ENCODE measurements at regions not wholly inside any gene's neighbourhood (a gene's known extent, or its start where the extent isn't known, plus 50 kb on each side); places are given as distances from the start of the nearest gene placed in this dataset.

DNA sequence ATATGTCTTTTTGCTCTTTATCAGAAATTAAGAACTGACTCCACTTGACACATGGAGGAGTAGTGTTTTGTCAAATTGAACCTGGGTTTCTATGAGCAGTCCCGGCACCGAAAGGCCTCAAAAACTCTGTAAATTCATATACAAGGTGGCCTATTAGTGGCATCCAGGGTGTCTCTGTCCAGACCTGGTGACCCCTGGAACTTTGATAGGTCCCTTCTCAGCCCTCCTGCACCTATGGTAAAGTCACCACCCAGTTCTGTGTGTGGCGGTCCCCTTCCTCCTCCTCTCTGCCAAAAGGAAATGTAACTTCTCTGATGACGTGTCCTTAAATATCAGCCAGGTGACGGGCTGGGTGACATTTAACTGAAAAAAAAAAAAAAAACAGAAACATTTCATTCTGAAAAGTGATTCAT, 204.0 kb upstream of the FOXN3 start:
- peaks cover 0 to 40% of the 10 kb centered on the region in 2 donors for H3K4me1 ChIP-seq
- no peak overlapping the region for H3K4me3 ChIP-seq
- no peaks in the 10 kb centered on the region for H3K9me3 ChIP-seq
- H3K36me3 ChIP-seq = no peaks in the 10 kb centered on the region
- TF ChIP-seq CTCF (IDR thresholded peaks at IDR 0.05) = no peak
- H3K27me3 ChIP-seq = no peaks in the 10 kb centered on the region
- no peak for DNase-seq (ENCODE audit: low spot score)
- no peak overlapping the region for H3K27ac ChIP-seq

DNA sequence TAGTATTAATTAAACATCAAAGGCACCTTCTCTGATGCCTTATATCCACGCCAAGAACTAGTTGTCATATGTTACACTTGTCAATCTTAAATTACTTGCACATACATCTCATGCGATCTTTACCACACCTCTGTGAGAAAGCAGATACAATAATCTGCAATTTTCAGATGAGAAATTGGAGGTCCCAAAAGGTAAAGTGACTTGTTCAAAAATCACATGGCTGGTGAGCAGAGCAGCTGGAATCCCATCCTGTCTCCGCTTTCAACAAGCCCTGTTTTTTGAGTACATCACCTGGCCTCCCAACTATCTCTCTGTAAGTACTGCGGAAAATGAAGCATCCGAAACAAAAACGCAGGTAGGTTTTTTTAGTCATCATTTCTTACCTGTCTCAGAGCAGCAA, 203.4 kb upstream of the FOXN3 start:
- DNase-seq (ENCODE audit: low spot score) = no peak
- H3K4me3 ChIP-seq = no peak overlapping the region
- H3K4me1 ChIP-seq = peaks cover 0 to 37% of the 10 kb centered on the region in 2 donors
- H3K9me3 ChIP-seq = no peaks in the 10 kb centered on the region
- H3K27me3 ChIP-seq = no peaks in the 10 kb centered on the region
- TF ChIP-seq CTCF (IDR thresholded peaks at IDR 0.05) = no peak
- no peak overlapping the region for H3K27ac ChIP-seq
- H3K36me3 ChIP-seq = no peaks in the 10 kb centered on the region

DNA sequence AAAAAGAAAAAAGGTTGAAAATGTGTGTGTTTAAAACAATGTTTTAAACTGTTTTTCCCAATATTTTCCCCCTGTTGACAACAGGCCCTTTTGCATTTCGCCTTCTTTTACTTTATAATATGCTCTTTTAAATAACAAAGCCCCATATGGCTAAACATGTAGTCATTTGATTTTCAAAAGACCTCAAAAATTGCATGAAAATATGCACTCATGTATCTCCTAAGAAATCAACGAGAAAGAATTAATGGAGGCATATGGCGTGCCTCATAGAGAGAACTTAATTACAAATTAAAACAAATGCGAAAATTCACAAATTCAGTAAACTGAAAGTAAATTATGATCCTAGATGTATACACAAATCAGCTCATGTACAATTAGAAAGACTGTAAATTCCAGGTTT, 202.6 kb upstream of the FOXN3 start:
- Histone ChIP-seq H3K4me1 (peaks cover 0 to 36% of the 10 kb centered on the region in 2 donors), H3K27ac (peak overlapping the region; percentile 85), H3K36me3 (no peaks in the 10 kb centered on the region), H3K27me3 (no peaks in the 10 kb centered on the region), H3K9me3 (no peaks in the 10 kb centered on the region), H3K4me3 (peak overlapping the region; percentile 75 to 79)
- TF ChIP-seq CTCF (IDR thresholded peaks at IDR 0.05) = no peak
- no peak for DNase-seq (ENCODE audit: low spot score)

GRCh38 chr14:89618811-89619551, 201.9 kb upstream of the FOXN3 start:
- Histone ChIP-seq H3K4me1 (peaks cover 0 to 41% of the 10 kb centered on the region in 2 donors), H3K36me3 (no peaks in the 10 kb centered on the region)
- DNase-seq (ENCODE audit: low spot score) = peak; percentile 67

DNA sequence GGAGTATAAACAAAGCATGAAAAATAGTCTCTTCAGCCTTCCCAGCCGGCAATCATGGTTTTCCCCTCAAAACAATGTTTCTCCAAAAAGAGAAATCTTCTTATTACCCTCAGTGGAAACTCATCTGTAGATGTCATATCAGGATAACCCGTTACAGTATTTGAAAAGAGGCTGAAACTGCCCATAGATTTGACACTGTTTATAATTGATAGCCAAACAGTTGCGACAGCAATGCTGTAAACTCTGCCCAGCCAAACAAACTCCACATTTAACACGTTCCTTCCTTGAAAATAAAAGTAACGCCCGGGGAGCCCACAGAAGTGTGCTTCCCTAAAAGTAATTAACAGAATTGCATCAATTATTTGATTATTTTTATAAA, 201.3 kb upstream of the FOXN3 start:
- no peaks in the 10 kb centered on the region for H3K27me3 ChIP-seq
- peaks cover 0 to 47% of the 10 kb centered on the region in 2 donors for H3K4me1 ChIP-seq
- no peaks in the 10 kb centered on the region for H3K9me3 ChIP-seq
- peak overlapping the region; percentile 75 to 79 for H3K4me3 ChIP-seq
- no peaks in the 10 kb centered on the region for H3K36me3 ChIP-seq
- H3K27ac ChIP-seq = peak overlapping the region; percentile 85
- no peak for DNase-seq (ENCODE audit: low spot score)
- no peak for TF ChIP-seq CTCF (IDR thresholded peaks at IDR 0.05)

More at GRCh38 chr14:89618811-89619551, 201.9 kb upstream of the FOXN3 start:
- H3K9me3 ChIP-seq = no peaks in the 10 kb centered on the region
- peak overlapping the region; percentile 75 to 79 for H3K4me3 ChIP-seq
- no peaks in the 10 kb centered on the region for H3K27me3 ChIP-seq
- peak overlapping the region; percentile 85 for H3K27ac ChIP-seq
- no peak for TF ChIP-seq CTCF (IDR thresholded peaks at IDR 0.05)
